Right cardiac atrium (tissue), 5 donors: ENCODE measurements at regions not wholly inside any gene's neighbourhood (a gene's known extent, or its start where the extent isn't known, plus 50 kb on each side); places are given as distances from the start of the nearest gene placed in this dataset.
"Not testable (repeated sequence)": the region's sequence is repeated elsewhere in the genome, so short reads cannot be mapped to it uniquely, and the experiment has no call there.

Experiments
- ATAC-seq, 2 donors: fragments of 200-7000 bp; cut with Tn5 transposase; one replicate each; pipeline versions ENCODE4 v1.8.0 to v1.9.1; 2020; ENCODE audit warnings: moderate library complexity in 2 of 2, mild to moderate bottlenecking in 1 of 2
- DNase-seq, 3 donors: peaks; one replicate each; pipeline ENCODE4 v3.0.0-alpha.2; 2020
- H3K27ac ChIP-seq: one replicate; pipeline ENCODE4 v1.5.1; 2013; ENCODE audit warnings: mild to moderate bottlenecking, low read length, control low read depth, moderate library complexity
- H3K27me3 ChIP-seq: one replicate; pipeline ENCODE4 v1.6.1; 2013; ENCODE audit not compliant: control insufficient read depth, insufficient read depth
- H3K4me1 ChIP-seq: one replicate; pipeline ENCODE4 v1.6.1; 2013; ENCODE audit warnings: low read length; ENCODE audit not compliant: control insufficient read depth, insufficient read depth
- H3K4me3 ChIP-seq: one replicate; pipeline ENCODE4 v1.5.1; 2013; ENCODE audit warnings: low read length, control low read depth
- H3K9me3 ChIP-seq: one replicate; pipeline ENCODE4 v1.6.1; 2013; ENCODE audit warnings: low read length; ENCODE audit not compliant: control insufficient read depth
- WGBS: extraction: QIAGEN DNeasy Blood & Tissue Kit; methylation state at CpG from one replicate; pipeline ENCODE4 v1.1.7; 2013; 5-methylcytosine and 5-hydroxymethylcytosine counted together
- intact Hi-C, 4 donors: fragments of 100-400 bp; cut with DNase I; formaldehyde crosslinking; loops; one replicate each; pipeline versions ENCODE4 v1.11.0 to v1.14.0; 2022 to 2023
- donor health status: healthy with polysubstance abuse.
- donor health status: DM: no; HTN: yes; CAD: no.
- donor health status: DM: no; HTN: no; CAD: no.
- donor health status: DM: no; HTN: yes; CAD: no; lungs with severe emphysema.
- donor health status: DM: yes; HTN: yes; CAD: no.

- H3K4me3 ChIP-seq: no peak overlapping the region
- no peak overlapping the region for H3K27ac ChIP-seq
- 94% methylated on average over 8 of the region's 8 CpGs for WGBS
- H3K9me3 ChIP-seq: no peaks in the 10 kb centered on the region
- intact Hi-C loops: no loop called here
- ATAC-seq (no peak), DNase-seq (peak in 1 of 3 donors; percentile 28)
- H3K27me3 ChIP-seq: no peaks in the 10 kb centered on the region
- no peaks in the 10 kb centered on the region for H3K4me1 ChIP-seq
Measured at GRCh38 chr19:28066988-28067387, 1146.0 kb downstream of the UQCRFS1 start.

- Histone ChIP-seq H3K4me1 (no peaks in the 10 kb centered on the region), H3K27ac (no peak overlapping the region), H3K9me3 (no peaks in the 10 kb centered on the region), H3K4me3 (no peak overlapping the region), H3K27me3 (no peaks in the 10 kb centered on the region)
- no peak for ATAC-seq
- intact Hi-C loops: no loop called here
- WGBS: 75% methylated on average over 3 of the region's 3 CpGs
- no peak for DNase-seq
Measured at GRCh38 chr19:28066161-28066560, 1146.8 kb downstream of the UQCRFS1 start.

GRCh38 chr19:28065026-28065425 is 1147.9 kb downstream of the UQCRFS1 start:
- intact Hi-C loops: no loop called here
- WGBS: 14% methylated on average over 1 of the region's 1 CpG
- Histone ChIP-seq H3K27ac (no peak overlapping the region), H3K27me3 (no peaks in the 10 kb centered on the region), H3K4me1 (no peaks in the 10 kb centered on the region), H3K9me3 (no peaks in the 10 kb centered on the region), H3K4me3 (no peak overlapping the region)
- ATAC-seq (no peak), DNase-seq (no peak)

- no peaks in the 10 kb centered on the region for H3K9me3 ChIP-seq
- intact Hi-C loops: no loop called here
- 91% methylated on average over 2 of the region's 2 CpGs for WGBS
- DNase-seq (no peak), ATAC-seq (no peak)
- H3K27ac ChIP-seq: no peak overlapping the region
- no peaks in the 10 kb centered on the region for H3K4me1 ChIP-seq
- H3K4me3 ChIP-seq: no peak overlapping the region
- H3K27me3 ChIP-seq: no peaks in the 10 kb centered on the region
Measured at GRCh38 chr19:28063702-28064101, 1149.2 kb downstream of the UQCRFS1 start.

GRCh38 chr19:28061111-28061510 is 1151.8 kb downstream of the UQCRFS1 start:
- Histone ChIP-seq H3K4me3 (no peak overlapping the region), H3K9me3 (no peaks in the 10 kb centered on the region), H3K27ac (no peak overlapping the region), H3K4me1 (no peaks in the 10 kb centered on the region), H3K27me3 (no peaks in the 10 kb centered on the region)
- 76% methylated on average over 1 of the region's 1 CpG for WGBS
- no peak for ATAC-seq
- no peak for DNase-seq
- intact Hi-C loops: no loop called here

GRCh38 chr19:28057026-28057425 is 1155.9 kb downstream of the UQCRFS1 start:
- DNase-seq, H3K27ac ChIP-seq, H3K9me3 ChIP-seq, H3K4me1 ChIP-seq, ATAC-seq, H3K4me3 ChIP-seq, intact Hi-C loops, H3K27me3 ChIP-seq: not testable (repeated sequence)

GRCh38 chr19:28051047-28051446 is 1161.9 kb downstream of the UQCRFS1 start:
- no peak overlapping the region for H3K4me3 ChIP-seq
- H3K27ac ChIP-seq: no peak overlapping the region
- H3K4me1 ChIP-seq: no peaks in the 10 kb centered on the region
- WGBS: 44% methylated on average over 6 of the region's 6 CpGs
- no peaks in the 10 kb centered on the region for H3K9me3 ChIP-seq
- intact Hi-C loops: no loop called here
- ATAC-seq (no peak), DNase-seq (no peak)
- no peaks in the 10 kb centered on the region for H3K27me3 ChIP-seq

- Histone ChIP-seq H3K9me3 (no peaks in the 10 kb centered on the region), H3K4me1 (no peaks in the 10 kb centered on the region), H3K27ac (no peak overlapping the region), H3K4me3 (no peak overlapping the region), H3K27me3 (no peaks in the 10 kb centered on the region)
- intact Hi-C loops: no loop called here
- whole genome bisulfite sequencing: 80% methylated on average over 2 of the region's 2 CpGs
- DNase-seq (no peak), ATAC-seq (no peak)
Measured at GRCh38 chr19:28049875-28050274, 1163.1 kb downstream of the UQCRFS1 start.

GRCh38 chr19:28046932-28047331 is 1166.0 kb downstream of the UQCRFS1 start:
- no peaks in the 10 kb centered on the region for H3K27me3 ChIP-seq
- intact Hi-C loops: no loop called here
- H3K27ac ChIP-seq: no peak overlapping the region
- DNase-seq (no peak), ATAC-seq (no peak)
- WGBS: 97% methylated on average over 1 of the region's 1 CpG
- H3K4me1 ChIP-seq: no peaks in the 10 kb centered on the region
- H3K4me3 ChIP-seq: no peak overlapping the region
- no peaks in the 10 kb centered on the region for H3K9me3 ChIP-seq

- intact Hi-C loops: no loop called here
- Histone ChIP-seq H3K9me3 (no peaks in the 10 kb centered on the region), H3K4me1 (no peaks in the 10 kb centered on the region), H3K27ac (no peak overlapping the region), H3K27me3 (no peaks in the 10 kb centered on the region), H3K4me3 (no peak overlapping the region)
- ATAC-seq: no peak
- WGBS: 86% methylated on average over 2 of the region's 2 CpGs
- no peak for DNase-seq
Measured at GRCh38 chr19:28045621-28046020, 1167.3 kb downstream of the UQCRFS1 start.

GRCh38 chr19:28044477-28044876 is 1168.5 kb downstream of the UQCRFS1 start:
- Histone ChIP-seq H3K27me3 (no peaks in the 10 kb centered on the region), H3K27ac (no peak overlapping the region), H3K9me3 (no peaks in the 10 kb centered on the region), H3K4me3 (no peak overlapping the region), H3K4me1 (no peaks in the 10 kb centered on the region)
- intact Hi-C loops: no loop called here
- no peak for DNase-seq
- WGBS: 77% methylated on average over 4 of the region's 4 CpGs
- no peak for ATAC-seq

GRCh38 chr19:28042516-28042915 is 1170.4 kb downstream of the UQCRFS1 start:
- no peaks in the 10 kb centered on the region for H3K27me3 ChIP-seq
- WGBS: 43% methylated on average over 4 of the region's 4 CpGs
- H3K4me3 ChIP-seq: no peak overlapping the region
- no peak overlapping the region for H3K27ac ChIP-seq
- intact Hi-C loops: no loop called here
- no peaks in the 10 kb centered on the region for H3K9me3 ChIP-seq
- DNase-seq: no peak
- no peak for ATAC-seq
- H3K4me1 ChIP-seq: no peaks in the 10 kb centered on the region
